Testis (tissue), 2 donors: ENCODE measurements at regions not wholly inside any gene's neighbourhood (a gene's known extent, or its start where the extent isn't known, plus 50 kb on each side); places are given as distances from the start of the nearest gene placed in this dataset.

ENCODE experiments used
- POLR2A ChIP-seq: fragments of 450-650 bp; IDR thresholded peaks from one replicate; pipeline ENCODE4 v1.6.1; 2017; ENCODE audit warnings: antibody characterized with exemption, mild to moderate bottlenecking, moderate library complexity
- TF ChIP-seq, protein P1 (sequence below), 3 experiments: fragments of 450-650 bp in 2 of 3; fragments of 200-600 bp in 1 of 3; sonication (generic) in 1 of 3; IDR thresholded peaks; one replicate each; pipeline ENCODE4 v1.5.1; 2016 to 2019; ENCODE audit warnings: antibody characterized with exemption in 3 of 3, mild to moderate bottlenecking in 2 of 3, moderate library complexity in 1 of 3

DNA sequence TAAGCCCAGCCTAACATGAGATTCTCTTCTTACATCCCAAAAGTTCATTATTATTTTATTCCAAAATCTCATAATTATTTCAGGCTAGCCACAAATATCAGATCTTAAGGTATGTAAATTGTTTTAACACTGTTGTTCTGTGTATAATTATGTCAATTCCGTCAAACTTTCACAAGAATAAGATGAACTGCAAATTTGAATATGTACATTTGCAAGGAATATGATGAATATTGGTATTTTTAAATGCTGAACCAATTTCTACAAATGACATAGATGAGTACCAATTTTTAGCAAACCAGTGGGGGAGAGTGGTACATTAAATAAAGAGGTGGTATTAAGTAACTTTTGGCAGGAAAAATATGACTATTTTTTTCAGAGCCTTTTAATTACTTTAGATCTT is 282.3 kb upstream of the MAD2L1 start:
- TF ChIP-seq, protein P1, sequence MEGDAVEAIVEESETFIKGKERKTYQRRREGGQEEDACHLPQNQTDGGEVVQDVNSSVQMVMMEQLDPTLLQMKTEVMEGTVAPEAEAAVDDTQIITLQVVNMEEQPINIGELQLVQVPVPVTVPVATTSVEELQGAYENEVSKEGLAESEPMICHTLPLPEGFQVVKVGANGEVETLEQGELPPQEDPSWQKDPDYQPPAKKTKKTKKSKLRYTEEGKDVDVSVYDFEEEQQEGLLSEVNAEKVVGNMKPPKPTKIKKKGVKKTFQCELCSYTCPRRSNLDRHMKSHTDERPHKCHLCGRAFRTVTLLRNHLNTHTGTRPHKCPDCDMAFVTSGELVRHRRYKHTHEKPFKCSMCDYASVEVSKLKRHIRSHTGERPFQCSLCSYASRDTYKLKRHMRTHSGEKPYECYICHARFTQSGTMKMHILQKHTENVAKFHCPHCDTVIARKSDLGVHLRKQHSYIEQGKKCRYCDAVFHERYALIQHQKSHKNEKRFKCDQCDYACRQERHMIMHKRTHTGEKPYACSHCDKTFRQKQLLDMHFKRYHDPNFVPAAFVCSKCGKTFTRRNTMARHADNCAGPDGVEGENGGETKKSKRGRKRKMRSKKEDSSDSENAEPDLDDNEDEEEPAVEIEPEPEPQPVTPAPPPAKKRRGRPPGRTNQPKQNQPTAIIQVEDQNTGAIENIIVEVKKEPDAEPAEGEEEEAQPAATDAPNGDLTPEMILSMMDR (IDR thresholded peaks at IDR 0.05) = no peak
- no peak for TF ChIP-seq POLR2A
